Suprapubic skin (tissue), 4 donors: ENCODE measurements at regions not wholly inside any gene's neighbourhood (a gene's known extent, or its start where the extent isn't known, plus 50 kb on each side); places are given as distances from the start of the nearest gene placed in this dataset.

Experiments used
- DNase-seq, 2 donors: peaks; one replicate each; pipeline ENCODE4 v3.0.0-alpha.2; 2019; ENCODE audit warnings: low spot score in 2 of 2
- H3K27ac ChIP-seq: fragments of 200-600 bp; sonication (generic); one replicate; pipeline ENCODE4 v1.5.1; 2019
- H3K27me3 ChIP-seq: fragments of 200-600 bp; sonication (generic); one replicate; pipeline ENCODE4 v1.5.1; 2019
- H3K36me3 ChIP-seq: fragments of 200-600 bp; sonication (generic); one replicate; pipeline ENCODE4 v1.5.1; 2019
- H3K4me1 ChIP-seq: fragments of 200-600 bp; sonication (generic); one replicate; pipeline ENCODE4 v1.5.1; 2019
- H3K4me3 ChIP-seq: fragments of 200-600 bp; sonication (generic); one replicate; pipeline ENCODE4 v1.5.1; 2019; ENCODE audit warnings: mild to moderate bottlenecking
- H3K9me3 ChIP-seq: fragments of 200-600 bp; sonication (generic); one replicate; pipeline ENCODE4 v1.5.1; 2019
- CTCF ChIP-seq, 2 donors: fragments of 200-600 bp in 1 of 2; fragments of 450-650 bp in 1 of 2; sonication (generic) in 1 of 2; IDR thresholded peaks; one replicate each; pipeline ENCODE4 v1.5.1; 2016 to 2019; ENCODE audit warnings: antibody characterized with exemption in 2 of 2, mild to moderate bottlenecking in 1 of 2, moderate library complexity in 1 of 2
- EP300 ChIP-seq: sonication (generic); formaldehyde crosslinking; IDR thresholded peaks from one replicate; pipeline ENCODE4 v1.6.1; 2017; ENCODE audit warnings: antibody characterized with exemption
- POLR2A ChIP-seq, 2 donors: fragments of 450-650 bp; IDR thresholded peaks; one replicate each; pipeline ENCODE4 v1.6.1; 2017; ENCODE audit warnings: antibody characterized with exemption in 2 of 2, mild to moderate bottlenecking in 2 of 2, moderate library complexity in 2 of 2
- POLR2AphosphoS5 ChIP-seq, 3 donors: sonication (generic); formaldehyde crosslinking; IDR thresholded peaks; one replicate each; pipeline ENCODE4 v1.6.1; 2017; ENCODE audit warnings: antibody characterized with exemption in 3 of 3
- WGBS: methylation state at CpG from one replicate; pipeline ENCODE4 v1.1.5; 2018; 5-methylcytosine and 5-hydroxymethylcytosine counted together

- Histone ChIP-seq H3K4me3 (no peak overlapping the region), H3K36me3 (no peaks in the 10 kb centered on the region), H3K4me1 (no peaks in the 10 kb centered on the region), H3K27ac (no peak overlapping the region), H3K9me3 (peaks cover 15% of the 10 kb centered on the region), H3K27me3 (no peaks in the 10 kb centered on the region)
- DNase-seq, result no peak
- 89% methylated on average over 5 of the region's 5 CpGs for WGBS
- TF ChIP-seq POLR2AphosphoS5 (IDR thresholded peaks at IDR 0.05) (no peak), EP300 (no peak), CTCF (IDR thresholded peaks at IDR 0.05) (no peak), POLR2A (IDR thresholded peaks at IDR 0.05) (no peak)
These were observed 53.9 kb upstream of the GALNTL6 start for GRCh38 chr4:171759274-171759673.

GRCh38 chr4:171751538-171751937 is 61.7 kb upstream of the GALNTL6 start:
- Histone ChIP-seq H3K27me3 (no peaks in the 10 kb centered on the region), H3K9me3 (no peaks in the 10 kb centered on the region), H3K36me3 (no peaks in the 10 kb centered on the region), H3K4me1 (no peaks in the 10 kb centered on the region), H3K4me3 (no peak overlapping the region), H3K27ac (no peak overlapping the region)
- no peak for TF ChIP-seq EP300
- TF ChIP-seq CTCF (IDR thresholded peaks at IDR 0.05), result no peak
- no peak for TF ChIP-seq POLR2A (IDR thresholded peaks at IDR 0.05)
- no peak for TF ChIP-seq POLR2AphosphoS5 (IDR thresholded peaks at IDR 0.05)
- no peak for DNase-seq
- 78% methylated on average over 2 of the region's 2 CpGs for WGBS

- Histone ChIP-seq H3K4me1 (no peaks in the 10 kb centered on the region), H3K27me3 (no peaks in the 10 kb centered on the region), H3K27ac (no peak overlapping the region), H3K36me3 (no peaks in the 10 kb centered on the region), H3K4me3 (no peak overlapping the region), H3K9me3 (no peaks in the 10 kb centered on the region)
- TF ChIP-seq CTCF (IDR thresholded peaks at IDR 0.05), result no peak
- TF ChIP-seq POLR2A (IDR thresholded peaks at IDR 0.05), result no peak
- no peak for TF ChIP-seq EP300
- TF ChIP-seq POLR2AphosphoS5 (IDR thresholded peaks at IDR 0.05), result no peak
- no peak for DNase-seq
These were observed 66.8 kb upstream of the GALNTL6 start for GRCh38 chr4:171746418-171746817.

- Histone ChIP-seq H3K4me3 (no peak overlapping the region), H3K9me3 (no peaks in the 10 kb centered on the region), H3K36me3 (no peaks in the 10 kb centered on the region), H3K27me3 (no peaks in the 10 kb centered on the region), H3K27ac (no peak overlapping the region), H3K4me1 (no peaks in the 10 kb centered on the region)
- no peak for TF ChIP-seq POLR2AphosphoS5 (IDR thresholded peaks at IDR 0.05)
- TF ChIP-seq POLR2A (IDR thresholded peaks at IDR 0.05), result no peak
- WGBS, result 63% methylated on average over 5 of the region's 5 CpGs
- no peak for DNase-seq
These were observed 70.8 kb upstream of the GALNTL6 start for GRCh38 chr4:171742436-171742835.

GRCh38 chr4:171727185-171727584 is 86.0 kb upstream of the GALNTL6 start:
- TF ChIP-seq EP300 (no peak), POLR2AphosphoS5 (IDR thresholded peaks at IDR 0.05) (no peak), POLR2A (IDR thresholded peaks at IDR 0.05) (no peak), CTCF (IDR thresholded peaks at IDR 0.05) (no peak)
- Histone ChIP-seq H3K27me3 (no peaks in the 10 kb centered on the region), H3K4me1 (no peaks in the 10 kb centered on the region), H3K36me3 (no peaks in the 10 kb centered on the region), H3K27ac (no peak overlapping the region), H3K9me3 (peaks cover 16% of the 10 kb centered on the region), H3K4me3 (no peak overlapping the region)
- no peak for DNase-seq
- 87% methylated on average over 1 of the region's 1 CpG for WGBS

GRCh38 chr4:171721937-171722336 is 91.3 kb upstream of the GALNTL6 start:
- Histone ChIP-seq H3K4me1 (no peaks in the 10 kb centered on the region), H3K36me3 (no peaks in the 10 kb centered on the region), H3K4me3 (no peak overlapping the region), H3K27me3 (no peaks in the 10 kb centered on the region), H3K27ac (no peak overlapping the region), H3K9me3 (peaks cover 13% of the 10 kb centered on the region)
- no peak for DNase-seq
- TF ChIP-seq POLR2A (IDR thresholded peaks at IDR 0.05), result no peak
- TF ChIP-seq POLR2AphosphoS5 (IDR thresholded peaks at IDR 0.05), result no peak
- TF ChIP-seq EP300, result no peak
- TF ChIP-seq CTCF (IDR thresholded peaks at IDR 0.05), result no peak
- 75% methylated on average over 2 of the region's 2 CpGs for WGBS
